ENCODE measurements at regions not wholly inside any gene's neighbourhood (a gene's known extent, or its start where the extent isn't known, plus 50 kb on each side); places are given as distances from the start of the nearest gene placed in this dataset.

GRCh38 chr10:31136930-31137885, 105.5 kb upstream of the ZNF438 start:
- no peak for TF ChIP-seq CTCF (conservative IDR thresholded peaks at IDR 0.05)
- no peak for TF ChIP-seq EZH2 (IDR thresholded peaks at IDR 0.05; ENCODE audit: low read depth)
- H3F3A ChIP-seq (ENCODE audit: insufficient read depth, low read depth) = peaks cover 7% of the 10 kb centered on the region; the same call in 1 of the 2 replicates
- CTCF ChIA-PET = no interaction called here
- no peak overlapping the region for H3K27ac ChIP-seq
- H2AFZ ChIP-seq = no peak overlapping the region
- POLR2A ChIA-PET (ENCODE audit: unreplicated experiment) = no interaction called here
- no peaks in the 10 kb centered on the region for H4K20me1 ChIP-seq (ENCODE audit: insufficient read depth)
- H3K4me1 ChIP-seq (replicated peaks; ENCODE audit: insufficient read depth) = peaks cover 24% of the 10 kb centered on the region
- no peak overlapping the region for H3K4me3 ChIP-seq
- no peak for DNase-seq
- no peaks in the 10 kb centered on the region for H3K9me3 ChIP-seq (ENCODE audit: insufficient read depth, low read depth)
- H3K9me2 ChIP-seq (ENCODE audit: insufficient read depth) = no peaks in the 10 kb centered on the region
- H3K4me2 ChIP-seq = no peak overlapping the region
- no peaks in the 10 kb centered on the region for H3K79me2 ChIP-seq (ENCODE audit: low read depth)
- intact Hi-C loops (cut with micrococcal nuclease; ENCODE audit: unreplicated experiment) = no loop called here
- no peaks in the 10 kb centered on the region for H3K27me3 ChIP-seq (ENCODE audit: insufficient read depth, low read depth)
- no TSS peak for BruUV-seq (replicated peaks)
- H3K36me3 ChIP-seq (ENCODE audit: low read depth) = no peaks in the 10 kb centered on the region

- Histone ChIP-seq H3K9me2 (ENCODE audit: insufficient read depth) (no peaks in the 10 kb centered on the region), H3K36me3 (ENCODE audit: low read depth) (no peaks in the 10 kb centered on the region), H3F3A (ENCODE audit: insufficient read depth, low read depth) (peaks cover 7% of the 10 kb centered on the region; the same call in 1 of the 2 replicates), H3K4me2 (no peak overlapping the region), H4K20me1 (ENCODE audit: insufficient read depth) (no peaks in the 10 kb centered on the region), H3K27ac (no peak overlapping the region), H3K4me1 (replicated peaks; ENCODE audit: insufficient read depth) (peaks cover 23% of the 10 kb centered on the region), H3K79me2 (ENCODE audit: low read depth) (no peaks in the 10 kb centered on the region), H3K9me3 (ENCODE audit: insufficient read depth, low read depth) (no peaks in the 10 kb centered on the region), H3K4me3 (no peak overlapping the region), H2AFZ (no peak overlapping the region), H3K27me3 (ENCODE audit: insufficient read depth, low read depth) (no peaks in the 10 kb centered on the region)
- intact Hi-C loops (cut with micrococcal nuclease; ENCODE audit: unreplicated experiment) = no loop called here
- ChIA-PET POLR2A (ENCODE audit: unreplicated experiment) (no interaction called here), CTCF (no interaction called here)
- no peak for DNase-seq
- no TSS peak for BruUV-seq (replicated peaks)
- no peak for TF ChIP-seq EZH2 (IDR thresholded peaks at IDR 0.05; ENCODE audit: low read depth)
- TF ChIP-seq CTCF (conservative IDR thresholded peaks at IDR 0.05) = no peak
These were observed 106.4 kb upstream of the ZNF438 start for GRCh38 chr10:31138026-31138553.

GRCh38 chr10:31139497-31139896, 107.8 kb upstream of the ZNF438 start:
- H3K79me2 ChIP-seq (ENCODE audit: low read depth) = no peaks in the 10 kb centered on the region
- H3K9me3 ChIP-seq (ENCODE audit: insufficient read depth, low read depth) = no peaks in the 10 kb centered on the region
- H3K27me3 ChIP-seq (ENCODE audit: insufficient read depth, low read depth) = no peaks in the 10 kb centered on the region
- no peak overlapping the region for H3K27ac ChIP-seq
- TF ChIP-seq EZH2 (IDR thresholded peaks at IDR 0.05; ENCODE audit: low read depth) (no peak), CTCF (conservative IDR thresholded peaks at IDR 0.05) (no peak)
- no TSS peak for BruUV-seq (replicated peaks)
- H3K9me2 ChIP-seq (ENCODE audit: insufficient read depth) = no peaks in the 10 kb centered on the region
- no peaks in the 10 kb centered on the region for H4K20me1 ChIP-seq (ENCODE audit: insufficient read depth)
- no peak for DNase-seq
- H3K36me3 ChIP-seq (ENCODE audit: low read depth) = no peaks in the 10 kb centered on the region
- H3F3A ChIP-seq (ENCODE audit: insufficient read depth, low read depth) = peaks cover 7% of the 10 kb centered on the region; the same call in 1 of the 2 replicates
- ChIA-PET CTCF (no interaction called here), POLR2A (ENCODE audit: unreplicated experiment) (no interaction called here)
- intact Hi-C loops (cut with micrococcal nuclease; ENCODE audit: unreplicated experiment) = no loop called here
- H3K4me1 ChIP-seq (replicated peaks; ENCODE audit: insufficient read depth) = peaks cover 9% of the 10 kb centered on the region
- H3K4me3 ChIP-seq = no peak overlapping the region
- no peak overlapping the region for H3K4me2 ChIP-seq
- H2AFZ ChIP-seq = no peak overlapping the region; the same call in 1 of the 2 replicates

All from PC-9 (cell line).